ENCODE measurements at regions not wholly inside any gene's neighbourhood (a gene's known extent, or its start where the extent isn't known, plus 50 kb on each side); places are given as distances from the start of the nearest gene placed in this dataset. TPM values are rescaled to one million over a fixed set of nuclear protein-coding genes. Genes with fewer than 3 reads are reported as not detected.

Small RNAs in the stretch of these regions (microRNA-seq; reads per million reads assigned to microRNA genes)
- gene AC093813.1 (ENCODE audit: insufficient read depth, insufficient read length) (not detected), gene RF00019 (ENCODE audit: insufficient read depth, insufficient read length) (not detected)

Small RNAs in the stretch of these regions (small RNA-seq; reads per million reads assigned to genes)
- 0 reads per million in 5 experiments for gene AC093813.1
- 0 reads per million in 5 experiments for gene RF00019
